ENCODE measurements at regions not wholly inside any gene's neighbourhood (a gene's known extent, or its start where the extent isn't known, plus 50 kb on each side); places are given as distances from the start of the nearest gene placed in this dataset.

GRCh38 chr3:178002113-178002512, 534.1 kb upstream of the KCNMB2 start:
- BruUV-seq (replicated peaks): no TSS peak

More at GRCh38 chr3:178002113-178002512, 534.1 kb upstream of the KCNMB2 start:
- FAIRE-seq (no peak), ATAC-seq (no peak), DNase-seq (ENCODE audit: low spot score) (no peak)
- in situ Hi-C loops (cut with HindIII; ENCODE audit: extremely low pct_ligation_motif_present, low pct_unique_long_range_greater_than_20kb) (no loop called here), intact Hi-C loops (cut with micrococcal nuclease; ENCODE audit: unreplicated experiment) (no loop called here)
- TF ChIP-seq, protein P1, sequence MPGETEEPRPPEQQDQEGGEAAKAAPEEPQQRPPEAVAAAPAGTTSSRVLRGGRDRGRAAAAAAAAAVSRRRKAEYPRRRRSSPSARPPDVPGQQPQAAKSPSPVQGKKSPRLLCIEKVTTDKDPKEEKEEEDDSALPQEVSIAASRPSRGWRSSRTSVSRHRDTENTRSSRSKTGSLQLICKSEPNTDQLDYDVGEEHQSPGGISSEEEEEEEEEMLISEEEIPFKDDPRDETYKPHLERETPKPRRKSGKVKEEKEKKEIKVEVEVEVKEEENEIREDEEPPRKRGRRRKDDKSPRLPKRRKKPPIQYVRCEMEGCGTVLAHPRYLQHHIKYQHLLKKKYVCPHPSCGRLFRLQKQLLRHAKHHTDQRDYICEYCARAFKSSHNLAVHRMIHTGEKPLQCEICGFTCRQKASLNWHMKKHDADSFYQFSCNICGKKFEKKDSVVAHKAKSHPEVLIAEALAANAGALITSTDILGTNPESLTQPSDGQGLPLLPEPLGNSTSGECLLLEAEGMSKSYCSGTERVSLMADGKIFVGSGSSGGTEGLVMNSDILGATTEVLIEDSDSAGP (CRISPR knock-in tag; IDR thresholded peaks at IDR 0.05; ENCODE audit: borderline replicate concordance): no peak
- TF ChIP-seq ZNF619 (CRISPR knock-in tag; IDR thresholded peaks at IDR 0.05) (no peak), MIXL1 (CRISPR knock-in tag; IDR thresholded peaks at IDR 0.05) (no peak), TAF15 (IDR thresholded peaks at IDR 0.05; ENCODE audit: low read depth, low read length, poor library complexity, severe bottlenecking) (no peak), ZNF607 (CRISPR knock-in tag; IDR thresholded peaks at IDR 0.05; ENCODE audit: borderline replicate concordance) (no peak), JDP2 (CRISPR knock-in tag; IDR thresholded peaks at IDR 0.05; ENCODE audit: borderline replicate concordance) (no peak), NAIF1 (CRISPR knock-in tag; IDR thresholded peaks at IDR 0.05; ENCODE audit: borderline replicate concordance) (no peak), LCORL (IDR thresholded peaks at IDR 0.05) (no peak), LCORL (CRISPR knock-in tag; IDR thresholded peaks at IDR 0.05) (no peak), ZNF333 (CRISPR knock-in tag; IDR thresholded peaks at IDR 0.05; ENCODE audit: borderline replicate concordance) (no peak), RAD51 (IDR thresholded peaks at IDR 0.05; ENCODE audit: borderline replicate concordance) (no peak), RELA (CRISPR knock-in tag; IDR thresholded peaks at IDR 0.05) (no peak), KDM3A (CRISPR knock-in tag; IDR thresholded peaks at IDR 0.05; ENCODE audit: low read depth) (no peak), SCMH1 (CRISPR knock-in tag; IDR thresholded peaks at IDR 0.05; ENCODE audit: borderline replicate concordance) (no peak)
- TF ChIP-seq, protein P2, sequence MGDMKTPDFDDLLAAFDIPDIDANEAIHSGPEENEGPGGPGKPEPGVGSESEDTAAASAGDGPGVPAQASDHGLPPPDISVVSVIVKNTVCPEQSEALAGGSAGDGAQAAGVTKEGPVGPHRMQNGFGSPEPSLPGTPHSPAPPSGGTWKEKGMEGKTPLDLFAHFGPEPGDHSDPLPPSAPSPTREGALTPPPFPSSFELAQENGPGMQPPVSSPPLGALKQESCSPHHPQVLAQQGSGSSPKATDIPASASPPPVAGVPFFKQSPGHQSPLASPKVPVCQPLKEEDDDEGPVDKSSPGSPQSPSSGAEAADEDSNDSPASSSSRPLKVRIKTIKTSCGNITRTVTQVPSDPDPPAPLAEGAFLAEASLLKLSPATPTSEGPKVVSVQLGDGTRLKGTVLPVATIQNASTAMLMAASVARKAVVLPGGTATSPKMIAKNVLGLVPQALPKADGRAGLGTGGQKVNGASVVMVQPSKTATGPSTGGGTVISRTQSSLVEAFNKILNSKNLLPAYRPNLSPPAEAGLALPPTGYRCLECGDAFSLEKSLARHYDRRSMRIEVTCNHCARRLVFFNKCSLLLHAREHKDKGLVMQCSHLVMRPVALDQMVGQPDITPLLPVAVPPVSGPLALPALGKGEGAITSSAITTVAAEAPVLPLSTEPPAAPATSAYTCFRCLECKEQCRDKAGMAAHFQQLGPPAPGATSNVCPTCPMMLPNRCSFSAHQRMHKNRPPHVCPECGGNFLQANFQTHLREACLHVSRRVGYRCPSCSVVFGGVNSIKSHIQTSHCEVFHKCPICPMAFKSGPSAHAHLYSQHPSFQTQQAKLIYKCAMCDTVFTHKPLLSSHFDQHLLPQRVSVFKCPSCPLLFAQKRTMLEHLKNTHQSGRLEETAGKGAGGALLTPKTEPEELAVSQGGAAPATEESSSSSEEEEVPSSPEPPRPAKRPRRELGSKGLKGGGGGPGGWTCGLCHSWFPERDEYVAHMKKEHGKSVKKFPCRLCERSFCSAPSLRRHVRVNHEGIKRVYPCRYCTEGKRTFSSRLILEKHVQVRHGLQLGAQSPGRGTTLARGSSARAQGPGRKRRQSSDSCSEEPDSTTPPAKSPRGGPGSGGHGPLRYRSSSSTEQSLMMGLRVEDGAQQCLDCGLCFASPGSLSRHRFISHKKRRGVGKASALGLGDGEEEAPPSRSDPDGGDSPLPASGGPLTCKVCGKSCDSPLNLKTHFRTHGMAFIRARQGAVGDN (CRISPR knock-in tag; IDR thresholded peaks at IDR 0.05): no peak
- TF ChIP-seq, protein P3, sequence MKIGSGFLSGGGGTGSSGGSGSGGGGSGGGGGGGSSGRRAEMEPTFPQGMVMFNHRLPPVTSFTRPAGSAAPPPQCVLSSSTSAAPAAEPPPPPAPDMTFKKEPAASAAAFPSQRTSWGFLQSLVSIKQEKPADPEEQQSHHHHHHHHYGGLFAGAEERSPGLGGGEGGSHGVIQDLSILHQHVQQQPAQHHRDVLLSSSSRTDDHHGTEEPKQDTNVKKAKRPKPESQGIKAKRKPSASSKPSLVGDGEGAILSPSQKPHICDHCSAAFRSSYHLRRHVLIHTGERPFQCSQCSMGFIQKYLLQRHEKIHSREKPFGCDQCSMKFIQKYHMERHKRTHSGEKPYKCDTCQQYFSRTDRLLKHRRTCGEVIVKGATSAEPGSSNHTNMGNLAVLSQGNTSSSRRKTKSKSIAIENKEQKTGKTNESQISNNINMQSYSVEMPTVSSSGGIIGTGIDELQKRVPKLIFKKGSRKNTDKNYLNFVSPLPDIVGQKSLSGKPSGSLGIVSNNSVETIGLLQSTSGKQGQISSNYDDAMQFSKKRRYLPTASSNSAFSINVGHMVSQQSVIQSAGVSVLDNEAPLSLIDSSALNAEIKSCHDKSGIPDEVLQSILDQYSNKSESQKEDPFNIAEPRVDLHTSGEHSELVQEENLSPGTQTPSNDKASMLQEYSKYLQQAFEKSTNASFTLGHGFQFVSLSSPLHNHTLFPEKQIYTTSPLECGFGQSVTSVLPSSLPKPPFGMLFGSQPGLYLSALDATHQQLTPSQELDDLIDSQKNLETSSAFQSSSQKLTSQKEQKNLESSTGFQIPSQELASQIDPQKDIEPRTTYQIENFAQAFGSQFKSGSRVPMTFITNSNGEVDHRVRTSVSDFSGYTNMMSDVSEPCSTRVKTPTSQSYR (CRISPR knock-in tag; IDR thresholded peaks at IDR 0.05; ENCODE audit: borderline replicate concordance): no peak
- TF ChIP-seq, protein P4, sequence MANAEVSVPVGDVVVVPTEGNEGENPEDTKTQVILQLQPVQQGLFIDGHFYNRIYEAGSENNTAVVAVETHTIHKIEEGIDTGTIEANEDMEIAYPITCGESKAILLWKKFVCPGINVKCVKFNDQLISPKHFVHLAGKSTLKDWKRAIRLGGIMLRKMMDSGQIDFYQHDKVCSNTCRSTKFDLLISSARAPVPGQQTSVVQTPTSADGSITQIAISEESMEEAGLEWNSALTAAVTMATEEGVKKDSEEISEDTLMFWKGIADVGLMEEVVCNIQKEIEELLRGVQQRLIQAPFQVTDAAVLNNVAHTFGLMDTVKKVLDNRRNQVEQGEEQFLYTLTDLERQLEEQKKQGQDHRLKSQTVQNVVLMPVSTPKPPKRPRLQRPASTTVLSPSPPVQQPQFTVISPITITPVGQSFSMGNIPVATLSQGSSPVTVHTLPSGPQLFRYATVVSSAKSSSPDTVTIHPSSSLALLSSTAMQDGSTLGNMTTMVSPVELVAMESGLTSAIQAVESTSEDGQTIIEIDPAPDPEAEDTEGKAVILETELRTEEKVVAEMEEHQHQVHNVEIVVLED (CRISPR knock-in tag; IDR thresholded peaks at IDR 0.05; ENCODE audit: borderline replicate concordance): no peak
- no peaks in the 10 kb centered on the region for H4K20me1 ChIP-seq (ENCODE audit: insufficient read depth, low read length)
- no peak overlapping the region for H3K4me2 ChIP-seq (ENCODE audit: low read depth, low read length)
- ChIA-PET POLR2A (no interaction called here), CTCF (ENCODE audit: low intra/inter-chr PET ratio, low total read pairs) (no interaction called here)
- no peaks in the 10 kb centered on the region for H3K9me3 ChIP-seq (ENCODE audit: low read length)
- H3K27me3 ChIP-seq (ENCODE audit: control insufficient read depth in 1 of 2, insufficient read depth in 2 of 2, low read length in 2 of 2): no peaks in the 10 kb centered on the region
- H3K9ac ChIP-seq (ENCODE audit: insufficient read depth, low read depth, low read length): no peak overlapping the region
- H3K27ac ChIP-seq (ENCODE audit: extremely low read length, insufficient read depth, low read length): no peak overlapping the region
- H2AFZ ChIP-seq (ENCODE audit: low read length): no peak overlapping the region
- H3K79me2 ChIP-seq (ENCODE audit: insufficient read depth, low read length): no peaks in the 10 kb centered on the region
- no peaks in the 10 kb centered on the region for H3K4me1 ChIP-seq (ENCODE audit: insufficient read depth, low read length)
- H3K36me3 ChIP-seq (replicated peaks in 1 of 2; ENCODE audit: control insufficient read depth in 1 of 2, insufficient read depth in 2 of 2, low read length in 2 of 2): no peaks in the 10 kb centered on the region
- H3K4me3 ChIP-seq (replicated peaks in 1 of 3; ENCODE audit: insufficient read depth in 1 of 3, low read depth in 2 of 3, low read length in 3 of 3): no peak overlapping the region
